ENCODE measurements at regions not wholly inside any gene's neighbourhood (a gene's known extent, or its start where the extent isn't known, plus 50 kb on each side); places are given as distances from the start of the nearest gene placed in this dataset.

- no peak for DNase-seq
Measured at GRCh38 chr13:100754459-100754858, 79.9 kb upstream of the TMTC4 start.

GRCh38 chr13:100753376-100753775, 78.8 kb upstream of the TMTC4 start:
- no peak for DNase-seq

DNA sequence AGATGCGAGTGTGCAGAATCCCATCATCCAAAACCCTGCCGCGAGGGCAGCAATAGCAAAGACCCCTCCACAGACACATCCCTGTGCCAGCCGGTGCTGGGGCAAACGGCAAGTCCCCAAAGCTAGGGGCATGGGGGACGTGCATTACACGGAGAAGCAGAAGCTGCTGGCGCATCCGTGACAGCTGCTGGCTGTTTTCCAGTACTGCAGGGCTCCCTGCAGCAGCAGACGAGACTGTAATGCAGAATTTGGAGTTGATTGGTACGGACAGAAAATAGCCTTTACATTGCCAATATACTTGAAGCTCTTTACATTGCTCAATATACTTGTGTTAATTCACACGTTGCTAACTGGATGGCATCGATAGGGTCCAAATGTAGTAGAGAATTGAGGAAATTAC, 77.2 kb upstream of the TMTC4 start:
- no peak for DNase-seq

GRCh38 chr13:100746953-100747683, 72.5 kb upstream of the TMTC4 start:
- DNase-seq: no peak

GRCh38 chr13:100738176-100738855, 63.7 kb upstream of the TMTC4 start:
- DNase-seq: no peak

- no peak for DNase-seq
Measured at GRCh38 chr13:100735494-100735893, 60.9 kb upstream of the TMTC4 start.

GRCh38 chr13:100734194-100734720, 59.7 kb upstream of the TMTC4 start:
- no peak for DNase-seq

- DNase-seq: no peak
Measured at GRCh38 chr13:100733261-100733660, 58.7 kb upstream of the TMTC4 start.

GRCh38 chr13:100728201-100728600, 53.6 kb upstream of the TMTC4 start:
- no peak for DNase-seq

- DNase-seq: no peak
Measured at GRCh38 chr13:100725472-100725871, 50.9 kb upstream of the TMTC4 start.

DNA sequence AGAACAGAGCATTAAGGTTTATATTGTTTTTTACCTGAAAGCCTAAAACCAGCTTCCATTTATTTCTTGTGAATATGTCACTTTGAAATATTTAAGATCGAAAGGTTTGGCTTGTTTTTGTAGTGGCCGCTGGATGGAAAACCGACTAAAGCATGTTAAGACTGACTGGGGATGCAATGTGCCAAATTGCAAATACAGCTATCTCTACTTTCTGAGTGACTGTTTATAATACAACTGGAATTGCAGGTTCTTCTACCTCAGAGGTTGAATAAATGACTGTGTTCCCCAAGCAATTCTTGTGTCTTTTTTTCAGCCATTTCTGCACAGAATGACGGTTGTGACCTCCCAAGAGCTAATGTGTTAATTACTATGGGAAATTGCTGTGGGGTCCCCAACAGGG, 50.0 kb upstream of the TMTC4 start:
- no peak for DNase-seq
